GM10266 (cell line): ENCODE measurements at regions not wholly inside any gene's neighbourhood (a gene's known extent, or its start where the extent isn't known, plus 50 kb on each side); places are given as distances from the start of the nearest gene placed in this dataset.

Experiments used
- DNase-seq: peaks from one replicate; pipeline ENCODE4 v3.0.0; 2012; ENCODE audit errors: extremely low spot score
- TF ChIP-seq, protein P1 (sequence below): IDR thresholded peaks from 2 replicates; pipeline ENCODE4 v1.5.1; 2012; ENCODE audit warnings: mild to moderate bottlenecking, low read depth; ENCODE audit not compliant: control insufficient read depth, insufficient read depth; ENCODE audit errors: missing control alignments

DNA sequence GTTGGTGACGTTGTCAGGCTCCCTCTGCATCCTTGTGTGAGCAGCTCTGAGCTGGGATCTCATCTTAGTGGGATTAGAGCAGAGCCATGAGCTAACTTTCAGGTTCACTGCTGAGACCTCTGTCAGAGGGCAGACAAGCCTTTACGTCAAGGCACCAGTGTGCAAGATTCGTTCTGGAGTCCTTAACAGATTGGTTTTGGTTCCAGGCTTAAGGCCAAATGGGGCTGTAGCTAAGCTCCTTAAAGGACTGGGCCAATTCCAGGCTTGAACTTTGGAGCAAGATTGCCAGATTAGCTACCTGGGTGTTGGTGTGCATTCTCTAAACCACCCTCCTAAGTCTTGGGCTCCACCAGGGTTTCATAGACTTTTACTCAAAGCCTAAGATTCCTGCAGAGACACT, 52.6 kb upstream of the PDC start:
- DNase-seq, result no peak
- TF ChIP-seq, protein P1, sequence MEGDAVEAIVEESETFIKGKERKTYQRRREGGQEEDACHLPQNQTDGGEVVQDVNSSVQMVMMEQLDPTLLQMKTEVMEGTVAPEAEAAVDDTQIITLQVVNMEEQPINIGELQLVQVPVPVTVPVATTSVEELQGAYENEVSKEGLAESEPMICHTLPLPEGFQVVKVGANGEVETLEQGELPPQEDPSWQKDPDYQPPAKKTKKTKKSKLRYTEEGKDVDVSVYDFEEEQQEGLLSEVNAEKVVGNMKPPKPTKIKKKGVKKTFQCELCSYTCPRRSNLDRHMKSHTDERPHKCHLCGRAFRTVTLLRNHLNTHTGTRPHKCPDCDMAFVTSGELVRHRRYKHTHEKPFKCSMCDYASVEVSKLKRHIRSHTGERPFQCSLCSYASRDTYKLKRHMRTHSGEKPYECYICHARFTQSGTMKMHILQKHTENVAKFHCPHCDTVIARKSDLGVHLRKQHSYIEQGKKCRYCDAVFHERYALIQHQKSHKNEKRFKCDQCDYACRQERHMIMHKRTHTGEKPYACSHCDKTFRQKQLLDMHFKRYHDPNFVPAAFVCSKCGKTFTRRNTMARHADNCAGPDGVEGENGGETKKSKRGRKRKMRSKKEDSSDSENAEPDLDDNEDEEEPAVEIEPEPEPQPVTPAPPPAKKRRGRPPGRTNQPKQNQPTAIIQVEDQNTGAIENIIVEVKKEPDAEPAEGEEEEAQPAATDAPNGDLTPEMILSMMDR, result no peak

DNA sequence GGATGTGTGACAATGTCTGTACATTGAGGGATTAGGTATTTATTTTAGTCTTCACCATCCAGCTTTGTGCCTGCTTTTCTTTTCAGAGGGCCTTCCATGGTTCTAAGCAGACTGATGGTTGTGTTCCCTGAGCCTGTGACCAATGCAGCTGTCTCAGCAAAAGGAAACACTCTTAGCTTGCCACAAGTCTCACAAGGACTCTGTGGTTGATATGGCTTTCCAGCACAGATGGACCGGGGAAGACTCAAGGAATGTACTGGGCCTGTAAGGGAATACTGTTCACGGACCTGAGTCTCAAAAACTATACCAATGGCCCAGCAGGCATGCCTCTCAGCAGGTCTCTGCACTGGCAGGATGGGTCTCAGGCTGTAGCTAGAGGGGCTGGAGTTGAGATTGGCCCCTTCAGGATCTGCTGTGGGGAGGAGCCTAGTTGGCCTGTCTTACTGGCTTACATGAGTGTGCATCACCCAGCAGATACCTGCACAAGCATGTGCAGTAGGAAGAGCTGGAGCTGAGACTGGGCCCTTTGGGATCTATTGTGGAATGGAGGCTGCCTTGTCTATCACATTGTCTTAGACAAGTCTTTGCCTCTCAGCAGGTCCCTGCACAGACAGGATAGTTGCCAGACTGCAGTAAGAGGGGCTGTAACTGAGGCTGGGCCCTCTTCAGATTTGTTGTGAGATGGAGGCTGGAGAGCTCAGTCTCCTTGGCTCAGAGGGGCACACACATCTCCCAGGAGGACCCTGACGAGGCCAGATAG, 52.0 kb upstream of the PDC start:
- no peak for DNase-seq

DNA sequence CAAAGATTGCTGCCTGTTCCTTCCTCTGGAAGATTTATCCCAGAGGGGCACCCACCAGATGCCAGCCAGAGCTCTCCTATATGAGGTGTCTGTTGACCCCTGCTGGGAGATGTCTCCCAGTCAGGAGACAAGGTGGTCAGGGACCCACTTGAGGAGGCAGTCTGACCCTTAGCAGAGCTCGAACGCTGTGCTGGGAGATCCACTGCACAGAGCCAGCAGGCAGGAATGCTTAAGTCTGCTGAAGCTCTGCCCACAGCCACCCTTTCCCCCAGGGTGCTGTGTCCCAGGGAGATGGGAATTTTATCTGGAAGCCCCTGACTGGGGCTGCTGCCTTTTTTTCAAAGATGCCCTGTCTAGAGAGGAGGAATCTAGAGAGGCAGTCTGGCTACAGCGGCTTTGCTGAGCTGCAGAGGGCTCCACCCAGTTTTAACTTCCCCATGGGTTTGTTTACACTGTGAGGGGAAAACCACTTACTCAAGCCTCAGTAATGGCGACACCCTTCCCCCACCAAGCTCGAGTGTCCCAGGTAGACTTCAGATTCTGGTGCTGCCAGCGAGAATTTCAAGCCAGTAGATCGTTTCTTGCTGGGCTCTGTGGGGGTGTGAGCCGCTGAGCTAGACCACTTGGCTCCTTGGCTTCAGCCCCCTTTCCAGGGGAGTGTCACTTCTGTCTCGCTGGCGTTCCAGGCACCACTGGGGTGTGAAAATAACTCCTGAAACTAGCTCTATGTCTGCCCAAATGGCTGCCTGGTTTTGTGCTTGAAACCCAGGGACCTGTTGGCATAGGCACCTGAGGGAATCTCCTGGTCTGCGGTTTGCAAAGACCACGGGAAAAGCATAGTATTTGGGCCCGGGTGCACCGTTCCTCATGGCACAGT, 51.1 kb upstream of the PDC start:
- TF ChIP-seq, protein P1, result no peak
- no peak for DNase-seq

More for the DNA sequence above, 52.0 kb upstream of the PDC start:
- TF ChIP-seq, protein P1, result no peak
